ENCODE measurements at regions not wholly inside any gene's neighbourhood (a gene's known extent, or its start where the extent isn't known, plus 50 kb on each side); places are given as distances from the start of the nearest gene placed in this dataset.

DNA sequence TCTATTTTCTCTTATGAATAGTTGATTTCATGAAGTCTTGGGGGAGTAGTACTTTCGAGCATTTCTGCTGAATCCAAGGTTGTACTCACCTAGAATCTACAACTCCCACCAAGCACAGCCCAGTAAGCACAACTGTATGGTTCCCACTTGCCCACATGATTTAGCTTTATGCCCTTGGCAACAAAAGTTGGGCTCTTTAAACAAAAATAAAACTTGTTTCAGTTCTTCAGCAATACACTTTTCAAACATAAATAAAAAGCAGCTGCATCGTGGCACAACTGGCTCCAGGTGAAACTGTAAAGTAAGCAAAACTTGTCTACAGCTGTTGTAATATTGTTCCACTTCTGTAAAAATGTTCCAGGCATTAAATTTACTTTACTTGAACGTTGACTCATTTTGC is 99.8 kb upstream of the FSIP2 start:
- no peak for TF ChIP-seq REST (IDR thresholded peaks at IDR 0.05; ENCODE audit: low read depth)
- no peak for TF ChIP-seq EGR1 (IDR thresholded peaks at IDR 0.05)
- TF ChIP-seq, protein P1, sequence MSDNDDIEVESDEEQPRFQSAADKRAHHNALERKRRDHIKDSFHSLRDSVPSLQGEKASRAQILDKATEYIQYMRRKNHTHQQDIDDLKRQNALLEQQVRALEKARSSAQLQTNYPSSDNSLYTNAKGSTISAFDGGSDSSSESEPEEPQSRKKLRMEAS (IDR thresholded peaks at IDR 0.05) = no peak
- TF ChIP-seq CREB1 (IDR thresholded peaks at IDR 0.05; ENCODE audit: low read depth) = no peak

Measured in Ishikawa (cell line).